DOHH2 (cell line): ENCODE measurements at regions not wholly inside any gene's neighbourhood (a gene's known extent, or its start where the extent isn't known, plus 50 kb on each side); places are given as distances from the start of the nearest gene placed in this dataset.
"Not testable (repeated sequence)": the region's sequence is repeated elsewhere in the genome, so short reads cannot be mapped to it uniquely, and the experiment has no call there.

Experiments
- CTCF ChIP-seq: fragments of 200-600 bp; sonication (generic); IDR thresholded peaks from one replicate; pipeline ENCODE4 v1.5.1; 2014; ENCODE audit warnings: antibody characterized with exemption, mild to moderate bottlenecking, low read depth, low read length; ENCODE audit not compliant: poor library complexity, severe bottlenecking
- EZH2phosphoT487 ChIP-seq: fragments of 200-600 bp; sonication (generic); IDR thresholded peaks from 2 replicates; pipeline ENCODE4 v1.6.1; 2017; ENCODE audit warnings: borderline replicate concordance, mild to moderate bottlenecking, antibody characterized with exemption, low read length, moderate library complexity, mixed read lengths

- TF ChIP-seq CTCF, EZH2phosphoT487: not testable (repeated sequence)
These were observed 74.5 kb upstream of the PPP1R26 start for GRCh38 chr9:135405145-135405464.
